HEK293T (cell line): ENCODE measurements at regions not wholly inside any gene's neighbourhood (a gene's known extent, or its start where the extent isn't known, plus 50 kb on each side); places are given as distances from the start of the nearest gene placed in this dataset.

Experiments
- CTCF ChIA-PET: fragments of 350-600 bp; formaldehyde crosslinking; extraction: SDS; loops from one replicate; lab custom pipeline; 2021; ENCODE audit warnings: antibody characterized with exemption, inconsistent platforms; lab: Yijun Ruan, JAX
- POLR2A ChIA-PET: fragments of 350-600 bp; formaldehyde crosslinking; extraction: SDS; loops from one replicate; lab custom pipeline; 2020; ENCODE audit warnings: antibody characterized with exemption, inconsistent platforms; lab: Yijun Ruan, JAX
- DNase-seq: peaks from one replicate; pipeline ENCODE4 v3.0.0; 2012; ENCODE audit warnings: mixed read lengths; ENCODE audit errors: extremely low spot score
- ARNT ChIP-seq: fragments of 450-650 bp; IDR thresholded peaks from 2 replicates; pipeline ENCODE4 v1.6.1; 2017; ENCODE audit warnings: mild to moderate bottlenecking
- BHLHE40 ChIP-seq: fragments of 450-650 bp; IDR thresholded peaks from 2 replicates; pipeline ENCODE4 v1.6.1; 2016; ENCODE audit warnings: mild to moderate bottlenecking, moderate library complexity, borderline replicate concordance
- CTBP1 ChIP-seq: fragments of 450-650 bp; IDR thresholded peaks from 2 replicates; pipeline ENCODE4 v1.6.1; 2016; ENCODE audit warnings: borderline replicate concordance
- ELF4 ChIP-seq: fragments of 450-650 bp; IDR thresholded peaks from 2 replicates; pipeline ENCODE4 v1.6.1; 2017; ENCODE audit warnings: antibody characterized with exemption
- FOXA1 ChIP-seq: fragments of 450-650 bp; IDR thresholded peaks from 2 replicates; pipeline ENCODE4 v1.6.1; 2016; ENCODE audit warnings: mild to moderate bottlenecking
- FOXK2 ChIP-seq: fragments of 450-650 bp; IDR thresholded peaks from 2 replicates; pipeline ENCODE4 v1.6.1; 2016; ENCODE audit warnings: mild to moderate bottlenecking
- FOXM1 ChIP-seq: fragments of 450-650 bp; IDR thresholded peaks from 2 replicates; pipeline ENCODE4 v1.6.1; 2017; ENCODE audit warnings: mild to moderate bottlenecking, borderline replicate concordance
- HDGF ChIP-seq: fragments of 450-650 bp; IDR thresholded peaks from 2 replicates; pipeline ENCODE4 v1.6.1; 2017; ENCODE audit warnings: antibody characterized with exemption, borderline replicate concordance
- L3MBTL2 ChIP-seq: fragments of 450-650 bp; conservative IDR thresholded peaks from 2 replicates; pipeline ENCODE4 v1.6.1; 2016; ENCODE audit warnings: mild to moderate bottlenecking
- LEF1 ChIP-seq: fragments of 450-650 bp; IDR thresholded peaks from 2 replicates; pipeline ENCODE4 v1.6.1; 2017; ENCODE audit warnings: mild to moderate bottlenecking, borderline replicate concordance
- NFRKB ChIP-seq: fragments of 450-650 bp; IDR thresholded peaks from 2 replicates; pipeline ENCODE4 v1.6.1; 2016; ENCODE audit warnings: mild to moderate bottlenecking, moderate library complexity
- SP1 ChIP-seq: fragments of 450-650 bp; IDR thresholded peaks from 2 replicates; pipeline ENCODE4 v1.6.1; 2017
- SUZ12 ChIP-seq: fragments of 450-650 bp; IDR thresholded peaks from 2 replicates; pipeline ENCODE4 v1.6.1; 2016; ENCODE audit warnings: mild to moderate bottlenecking
- TARDBP ChIP-seq: fragments of 450-650 bp; IDR thresholded peaks from 2 replicates; pipeline ENCODE4 v1.6.1; 2016
- ZNF384 ChIP-seq: fragments of 450-650 bp; IDR thresholded peaks from 2 replicates; pipeline ENCODE4 v1.6.1; 2016
- TF ChIP-seq, protein P1 (sequence below): fragments of 450-650 bp; IDR thresholded peaks from 2 replicates; pipeline ENCODE4 v1.6.1; 2016

GRCh38 chr16:62648256-62648655 is 612.0 kb upstream of the CDH8 start:
- no peak for TF ChIP-seq ZNF384
- TF ChIP-seq CTBP1 = no peak
- TF ChIP-seq FOXK2 = no peak
- no peak for TF ChIP-seq SUZ12
- TF ChIP-seq LEF1 = no peak
- TF ChIP-seq ELF4 = no peak
- TF ChIP-seq BHLHE40 = no peak
- no peak for TF ChIP-seq ARNT
- ChIA-PET CTCF (no interaction called here), POLR2A (no interaction called here)
- DNase-seq = no peak

DNA sequence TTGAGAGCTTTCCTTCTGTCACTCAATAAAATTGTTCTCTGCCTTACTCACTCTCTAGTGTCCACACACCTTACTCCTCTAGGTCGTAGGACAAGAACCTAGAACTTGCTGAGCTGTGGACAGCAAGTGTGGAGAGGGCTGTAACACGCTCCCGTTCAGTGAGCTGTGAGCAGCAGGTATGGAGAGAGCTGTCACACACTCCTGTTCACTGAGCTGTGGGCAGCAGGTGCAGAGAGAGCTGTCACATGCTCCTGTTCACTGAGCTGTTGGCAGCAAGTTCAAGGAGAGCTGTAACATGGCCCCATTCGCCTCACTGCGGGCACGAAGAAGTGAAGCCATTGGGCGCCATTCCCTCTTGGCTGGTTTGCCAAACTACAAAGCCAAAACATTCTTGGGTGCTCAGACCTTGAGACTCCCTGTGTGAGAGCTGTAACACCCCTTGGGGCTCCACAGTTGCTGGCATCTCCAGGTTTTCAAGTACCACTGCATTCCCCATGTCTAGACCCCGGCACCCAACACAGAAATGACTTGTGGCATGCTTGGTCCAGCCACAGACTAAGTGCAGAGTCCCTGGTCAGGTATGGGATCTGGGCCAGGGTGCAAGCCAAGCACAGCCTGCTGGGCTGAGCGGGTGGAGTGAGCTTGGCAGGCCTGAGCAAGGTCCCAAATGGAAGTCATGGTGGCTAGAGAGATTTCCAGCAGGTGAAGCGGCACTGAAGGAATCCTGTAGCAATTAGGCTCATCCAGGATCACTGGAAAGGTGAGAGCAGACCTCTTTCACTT is 608.0 kb upstream of the CDH8 start:
- POLR2A ChIA-PET = no interaction called here
- DNase-seq = no peak
- CTCF ChIA-PET = no interaction called here
- no peak for TF ChIP-seq SP1
- TF ChIP-seq ELF4 = no peak
- TF ChIP-seq FOXA1 = no peak
- TF ChIP-seq CTBP1 = no peak
- no peak for TF ChIP-seq BHLHE40
- TF ChIP-seq ZNF384 = no peak

- CTCF ChIA-PET = no interaction called here
- TF ChIP-seq BHLHE40 (no peak), SP1 (no peak), FOXA1 (no peak), TARDBP (no peak), ZNF384 (no peak), HDGF (no peak), LEF1 (no peak), FOXK2 (no peak), SUZ12 (no peak), FOXM1 (no peak), ELF4 (no peak), CTBP1 (no peak), L3MBTL2 (no peak), ARNT (no peak), NFRKB (no peak)
- TF ChIP-seq, protein P1, sequence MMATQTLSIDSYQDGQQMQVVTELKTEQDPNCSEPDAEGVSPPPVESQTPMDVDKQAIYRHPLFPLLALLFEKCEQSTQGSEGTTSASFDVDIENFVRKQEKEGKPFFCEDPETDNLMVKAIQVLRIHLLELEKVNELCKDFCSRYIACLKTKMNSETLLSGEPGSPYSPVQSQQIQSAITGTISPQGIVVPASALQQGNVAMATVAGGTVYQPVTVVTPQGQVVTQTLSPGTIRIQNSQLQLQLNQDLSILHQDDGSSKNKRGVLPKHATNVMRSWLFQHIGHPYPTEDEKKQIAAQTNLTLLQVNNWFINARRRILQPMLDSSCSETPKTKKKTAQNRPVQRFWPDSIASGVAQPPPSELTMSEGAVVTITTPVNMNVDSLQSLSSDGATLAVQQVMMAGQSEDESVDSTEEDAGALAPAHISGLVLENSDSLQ = no peak
- POLR2A ChIA-PET = no interaction called here
- no peak for DNase-seq
Measured at GRCh38 chr16:62642677-62643076, 606.4 kb upstream of the CDH8 start.

GRCh38 chr16:62639890-62640289 is 603.7 kb upstream of the CDH8 start:
- TF ChIP-seq NFRKB (no peak), HDGF (no peak), ELF4 (no peak), L3MBTL2 (no peak)
- CTCF ChIA-PET = no interaction called here

DNA sequence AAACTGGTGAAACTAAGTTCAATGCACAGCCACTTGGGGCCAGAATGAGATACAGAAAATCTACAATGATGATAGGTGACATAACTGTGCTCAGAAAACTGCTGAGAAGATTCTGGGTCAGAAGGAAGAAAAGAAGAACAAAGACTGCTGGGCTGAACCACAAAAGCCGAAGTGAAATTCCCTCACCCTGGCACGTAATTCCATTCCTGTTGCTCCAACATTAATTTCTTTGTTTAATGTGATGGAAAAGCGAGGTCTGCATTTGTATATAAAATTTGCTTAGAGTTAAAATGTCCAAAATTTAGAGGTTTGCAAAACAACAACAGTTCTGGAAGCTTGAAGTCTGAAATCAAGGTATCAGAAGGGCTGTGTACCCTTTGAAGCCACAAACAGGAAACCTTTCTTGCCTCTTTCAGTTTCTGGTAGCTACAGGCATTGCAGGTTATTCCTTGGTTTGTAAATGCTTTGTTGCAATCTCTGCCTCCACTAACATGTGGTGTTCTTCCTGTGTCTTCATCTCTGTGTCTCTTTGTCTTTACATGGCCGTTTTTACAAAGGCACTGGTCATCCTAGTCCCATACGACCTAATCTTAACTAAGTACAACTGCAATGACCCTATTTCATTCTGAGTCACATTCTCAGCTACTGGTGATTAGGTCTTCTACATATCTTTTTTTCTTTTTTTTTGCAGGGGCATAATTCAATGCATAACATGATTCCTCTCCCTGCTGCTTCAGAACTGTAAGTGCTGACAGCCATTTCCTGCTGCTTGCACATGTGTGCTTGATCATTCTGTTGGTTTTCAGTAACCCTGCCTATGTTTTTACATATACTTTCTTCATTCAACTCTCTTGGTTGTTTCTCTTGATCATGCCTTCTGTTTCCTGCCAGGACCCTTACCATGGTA is 603.0 kb upstream of the CDH8 start:
- ChIA-PET CTCF (no interaction called here), POLR2A (no interaction called here)
- DNase-seq = no peak
- TF ChIP-seq SUZ12 (no peak), FOXK2 (no peak), NFRKB (no peak), HDGF (no peak), ELF4 (no peak), SP1 (no peak), FOXM1 (no peak), L3MBTL2 (no peak), LEF1 (no peak), FOXA1 (no peak), ARNT (no peak), BHLHE40 (no peak)

More at GRCh38 chr16:62639890-62640289, 603.7 kb upstream of the CDH8 start:
- no peak for DNase-seq
- POLR2A ChIA-PET = no interaction called here

DNA sequence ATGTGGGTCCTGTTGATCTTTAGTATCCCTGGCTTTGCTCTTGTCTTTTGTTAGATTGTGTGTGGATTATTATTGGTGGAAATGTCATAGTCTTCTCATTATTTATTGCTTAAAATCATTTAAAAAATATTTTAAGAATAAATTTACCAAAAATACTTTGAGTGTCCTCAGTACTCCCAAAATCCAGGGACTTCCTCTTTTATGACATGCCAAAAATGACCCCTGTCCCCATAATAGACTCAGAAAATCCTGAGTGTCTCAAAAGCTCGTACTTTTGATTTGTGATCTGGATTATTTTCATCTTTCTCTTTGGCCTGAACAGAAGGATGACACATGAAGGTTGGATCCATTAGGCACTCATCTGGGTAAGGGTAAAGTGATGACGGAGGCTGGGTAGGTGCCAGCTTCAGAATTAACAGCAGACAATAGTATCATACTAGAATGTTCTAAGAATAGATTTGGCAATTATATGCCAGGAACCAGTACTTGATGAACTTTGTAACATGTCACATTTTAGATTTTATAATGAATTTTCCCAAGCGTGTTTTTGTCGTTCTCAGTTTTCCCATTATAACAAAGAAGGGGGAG is 602.2 kb upstream of the CDH8 start:
- DNase-seq = no peak
- ChIA-PET POLR2A (no interaction called here), CTCF (no interaction called here)
- TF ChIP-seq TARDBP (no peak), FOXA1 (no peak), SP1 (no peak), CTBP1 (no peak), ELF4 (no peak), NFRKB (no peak), SUZ12 (no peak), ZNF384 (no peak), HDGF (no peak), BHLHE40 (no peak), LEF1 (no peak), FOXM1 (no peak), L3MBTL2 (no peak), ARNT (no peak), FOXK2 (no peak)
- TF ChIP-seq, protein P1 = no peak
